Thoracic aorta (tissue), 2 donors: ENCODE measurements at regions not wholly inside any gene's neighbourhood (a gene's known extent, or its start where the extent isn't known, plus 50 kb on each side); places are given as distances from the start of the nearest gene placed in this dataset.

ENCODE experiments used
- ATAC-seq: fragments of 150-250 bp; one replicate; pipeline ENCODE4 v1.8.0; 2017; ENCODE audit warnings: low read depth; ENCODE audit not compliant: insufficient number of reproducible peaks, low FRiP score
- DNase-seq: peaks from one replicate; pipeline ENCODE4 v3.0.0-alpha.2; 2020; ENCODE audit warnings: low spot score
- H3K27ac ChIP-seq, 2 donors: fragments of 200-600 bp; sonication (generic); 1 replicate in 1 of 2; 2 replicates in 1 of 2; pipeline ENCODE4 v1.5.1; 2016; ENCODE audit warnings: mild to moderate bottlenecking in 2 of 2, moderate library complexity in 2 of 2
- H3K27me3 ChIP-seq: fragments of 200-600 bp; sonication (generic); replicated peaks from 2 replicates; pipeline ENCODE4 v1.6.0; 2016; ENCODE audit warnings: mild to moderate bottlenecking; ENCODE audit not compliant: insufficient read depth
- H3K36me3 ChIP-seq: fragments of 200-600 bp; sonication (generic); one replicate; pipeline ENCODE4 v1.5.1; 2016
- H3K4me1 ChIP-seq, 2 donors: fragments of 200-600 bp; sonication (generic); 1 replicate in 1 of 2; 2 replicates in 1 of 2; pipeline versions ENCODE4 v1.5.1 to v1.6.0; 2016; ENCODE audit warnings: low read depth in 2 of 2, mild to moderate bottlenecking in 1 of 2; ENCODE audit not compliant: control insufficient read depth in 1 of 2
- H3K4me3 ChIP-seq: fragments of 200-600 bp; sonication (generic); 2 replicates; pipeline ENCODE4 v1.5.1; 2016; ENCODE audit warnings: mild to moderate bottlenecking
- H3K9me3 ChIP-seq: fragments of 200-600 bp; sonication (generic); 2 replicates; pipeline ENCODE4 v1.5.1; 2016
- CTCF ChIP-seq: fragments of 200-600 bp; sonication (generic); IDR thresholded peaks from one replicate; pipeline ENCODE4 v1.5.1; 2019; ENCODE audit warnings: antibody characterized with exemption

GRCh38 chr12:84656705-84657104 is 255.9 kb downstream of the SLC6A15 start:
- Histone ChIP-seq H3K9me3 (no peaks in the 10 kb centered on the region), H3K36me3 (no peaks in the 10 kb centered on the region), H3K27ac (no peak overlapping the region), H3K4me3 (no peak overlapping the region), H3K4me1 (no peaks in the 10 kb centered on the region), H3K27me3 (no peaks in the 10 kb centered on the region)
- no peak for DNase-seq
- TF ChIP-seq CTCF, result no peak
- no peak for ATAC-seq

- H3K4me3 ChIP-seq, result no peak overlapping the region
- H3K4me1 ChIP-seq, result no peaks in the 10 kb centered on the region
- TF ChIP-seq CTCF, result no peak
- H3K9me3 ChIP-seq, result no peaks in the 10 kb centered on the region
- H3K27me3 ChIP-seq, result no peaks in the 10 kb centered on the region
- H3K36me3 ChIP-seq, result no peaks in the 10 kb centered on the region
- no peak for DNase-seq
- no peak overlapping the region for H3K27ac ChIP-seq
- ATAC-seq, result no peak
Observed at GRCh38 chr12:84653482-84653881, 259.1 kb downstream of the SLC6A15 start.

GRCh38 chr12:84648425-84648824 is 264.2 kb downstream of the SLC6A15 start:
- no peaks in the 10 kb centered on the region for H3K27me3 ChIP-seq
- no peak overlapping the region for H3K27ac ChIP-seq
- no peaks in the 10 kb centered on the region for H3K36me3 ChIP-seq
- H3K9me3 ChIP-seq, result no peaks in the 10 kb centered on the region
- no peak for TF ChIP-seq CTCF
- no peaks in the 10 kb centered on the region for H3K4me1 ChIP-seq
- H3K4me3 ChIP-seq, result no peak overlapping the region
- DNase-seq, result no peak
- ATAC-seq, result no peak

GRCh38 chr12:84644908-84645307 is 267.7 kb downstream of the SLC6A15 start:
- no peaks in the 10 kb centered on the region for H3K36me3 ChIP-seq
- DNase-seq (no peak), ATAC-seq (no peak)
- no peaks in the 10 kb centered on the region for H3K9me3 ChIP-seq
- TF ChIP-seq CTCF, result no peak
- no peaks in the 10 kb centered on the region for H3K27me3 ChIP-seq
- no peak overlapping the region for H3K27ac ChIP-seq
- H3K4me1 ChIP-seq, result no peaks in the 10 kb centered on the region
- no peak overlapping the region for H3K4me3 ChIP-seq

GRCh38 chr12:84643993-84644392 is 268.6 kb downstream of the SLC6A15 start:
- ATAC-seq, result no peak
- Histone ChIP-seq H3K9me3 (no peaks in the 10 kb centered on the region), H3K27ac (no peak overlapping the region), H3K36me3 (no peaks in the 10 kb centered on the region), H3K27me3 (no peaks in the 10 kb centered on the region), H3K4me1 (no peaks in the 10 kb centered on the region), H3K4me3 (no peak overlapping the region)
- DNase-seq, result no peak
- TF ChIP-seq CTCF, result no peak
